SK-N-SH (cell line): ENCODE measurements at regions not wholly inside any gene's neighbourhood (a gene's known extent, or its start where the extent isn't known, plus 50 kb on each side); places are given as distances from the start of the nearest gene placed in this dataset.

Source experiments
- CTCF ChIA-PET: fragments of 300-600, 350-600 bp; formaldehyde crosslinking; extraction: SDS; loops from one replicate; lab custom pipeline; 2021; lab: Yijun Ruan, JAX
- POLR2A ChIA-PET: fragments of 350-600 bp; sonication (Branson Sonifier 250); formaldehyde crosslinking; extraction: SDS; loops from one replicate; lab custom pipeline; 2020; ENCODE audit warnings: antibody characterized with exemption, inconsistent platforms; lab: Yijun Ruan, JAX
- DNase-seq: peaks from one replicate; pipeline ENCODE4 v3.0.0; 2012
- H2AFZ ChIP-seq: fragments of 200-600 bp; sonication (generic); 2 replicates; pipeline ENCODE4 v1.8.1; 2016; ENCODE audit warnings: antibody characterized with exemption, mild to moderate bottlenecking, low read depth
- H3F3A ChIP-seq: fragments of 200-600 bp; sonication (generic); replicated peaks from 2 replicates; pipeline ENCODE3; 2016; ENCODE audit warnings: antibody characterized with exemption, mild to moderate bottlenecking; ENCODE audit not compliant: insufficient read depth
- H3K27ac ChIP-seq, 2 experiments: fragments of 200-500 bp in 1 of 2; fragments of 200-600 bp in 1 of 2; sonication (Bioruptor generic) in 1 of 2; sonication (generic), shearing (Covaris generic) in 1 of 2; 2 replicates each; pipeline versions ENCODE4 v1.5.1 to v1.6.1; 2014 to 2016; ENCODE audit warnings: low read depth in 2 of 2, inconsistent platforms in 1 of 2, low read length in 1 of 2, mild to moderate bottlenecking in 1 of 2, mixed read lengths in 1 of 2
- H3K27me3 ChIP-seq: fragments of 200-600 bp; sonication (generic), shearing (Covaris generic); 2 replicates; pipeline ENCODE4 v1.6.1; 2016; ENCODE audit warnings: mixed run types; ENCODE audit not compliant: insufficient read depth
- H3K36me3 ChIP-seq, 2 experiments: fragments of 200-500 bp in 1 of 2; fragments of 200-600 bp in 1 of 2; sonication (Bioruptor generic) in 1 of 2; sonication (generic) in 1 of 2; replicated peaks in 1 of 2; 2 replicates each; pipeline versions ENCODE3 to v1.5.1; 2014 to 2016; ENCODE audit warnings: low read length in 1 of 2, mild to moderate bottlenecking in 1 of 2; ENCODE audit not compliant: insufficient read depth in 2 of 2, control insufficient read depth in 1 of 2
- H3K4me1 ChIP-seq, 2 experiments: fragments of 200-500 bp in 1 of 2; fragments of 200-600 bp in 1 of 2; sonication (Bioruptor generic) in 1 of 2; sonication (generic), shearing (Covaris generic) in 1 of 2; 2 replicates each; pipeline versions ENCODE4 v1.5.1 to v1.6.1; 2014 to 2016; ENCODE audit warnings: low read depth in 1 of 2, low read length in 1 of 2, mixed run types in 1 of 2; ENCODE audit not compliant: insufficient read depth in 2 of 2, control insufficient read depth in 1 of 2
- H3K4me2 ChIP-seq: fragments of 200-600 bp; sonication (generic), shearing (Covaris generic); 2 replicates; pipeline ENCODE4 v1.6.1; 2017; ENCODE audit warnings: mixed run types
- H3K4me3 ChIP-seq, 2 experiments: fragments of 200-500 bp in 1 of 2; fragments of 200-600 bp in 1 of 2; sonication (Bioruptor generic) in 1 of 2; sonication (generic), shearing (Covaris generic) in 1 of 2; 2 replicates each; pipeline versions ENCODE4 v1.5.1 to v1.8.1; 2014 to 2016; ENCODE audit warnings: low read depth in 2 of 2, inconsistent platforms in 1 of 2, low read length in 1 of 2, mild to moderate bottlenecking in 1 of 2, mixed read lengths in 1 of 2, moderate library complexity in 1 of 2
- H3K79me2 ChIP-seq: fragments of 200-600 bp; sonication (generic); 2 replicates; pipeline ENCODE4 v1.8.1; 2017; ENCODE audit warnings: mild to moderate bottlenecking; ENCODE audit not compliant: insufficient read depth
- H3K9ac ChIP-seq: fragments of 200-600 bp; sonication (generic); 2 replicates; pipeline ENCODE4 v1.6.1; 2017; ENCODE audit warnings: mixed run types
- H3K9me2 ChIP-seq: fragments of 200-600 bp; sonication (generic); 2 replicates; pipeline ENCODE4 v1.6.1; 2017; ENCODE audit warnings: mixed run types
- H3K9me3 ChIP-seq: fragments of 200-600 bp; sonication (generic); 2 replicates; pipeline ENCODE4 v1.6.1; 2017; ENCODE audit warnings: mixed run types, mild to moderate bottlenecking, moderate library complexity
- H4K20me1 ChIP-seq: fragments of 200-600 bp; sonication (generic); 2 replicates; pipeline ENCODE4 v1.6.1; 2017; ENCODE audit warnings: mild to moderate bottlenecking, mixed run types; ENCODE audit not compliant: insufficient read depth
- CHD2 ChIP-seq: fragments of 150-350 bp; IDR thresholded peaks from 2 replicates; pipeline ENCODE4 v1.6.1; 2018; ENCODE audit warnings: low read length; ENCODE audit not compliant: partially characterized antibody
- EZH2phosphoT487 ChIP-seq: fragments of 200-600 bp; sonication (generic); IDR thresholded peaks from 2 replicates; pipeline ENCODE4 v1.6.1; 2017; ENCODE audit warnings: low read depth, mixed run types, mild to moderate bottlenecking, antibody characterized with exemption, moderate library complexity, borderline replicate concordance
- FOXJ3 ChIP-seq: sonication (generic); formaldehyde crosslinking; IDR thresholded peaks from 2 replicates; pipeline ENCODE4 v1.5.1; 2020; ENCODE audit warnings: mild to moderate bottlenecking, missing genetic modification reagents
- FOXM1 ChIP-seq: IDR thresholded peaks from 2 replicates; pipeline ENCODE4 v1.4.0; 2012; ENCODE audit warnings: low read depth, mild to moderate bottlenecking
- GABPA ChIP-seq: IDR thresholded peaks from 2 replicates; pipeline ENCODE4 v1.4.0; 2012; ENCODE audit warnings: low read depth, mild to moderate bottlenecking
- IRF3 ChIP-seq: fragments of 150-350 bp; IDR thresholded peaks from 2 replicates; pipeline ENCODE4 v1.6.1; 2016; ENCODE audit warnings: mild to moderate bottlenecking, low read depth, low read length
- JUND ChIP-seq: IDR thresholded peaks from 2 replicates; pipeline ENCODE4 v1.4.0; 2012
- MEF2A ChIP-seq: IDR thresholded peaks from 2 replicates; pipeline ENCODE4 v1.4.0; 2012; ENCODE audit warnings: low read depth, borderline replicate concordance
- MXI1 ChIP-seq: IDR thresholded peaks from 2 replicates; pipeline ENCODE4 v1.6.1; 2012; ENCODE audit warnings: mild to moderate bottlenecking, low read depth, low read length, improper control_type of control experiment
- NFIC ChIP-seq: IDR thresholded peaks from 2 replicates; pipeline ENCODE4 v1.4.0; 2012; ENCODE audit warnings: borderline replicate concordance
- NRF1 ChIP-seq: IDR thresholded peaks from 2 replicates; pipeline ENCODE4 v1.6.1; 2012; ENCODE audit warnings: low read depth, mild to moderate bottlenecking, low read length
- RAD21 ChIP-seq: IDR thresholded peaks from 2 replicates; pipeline ENCODE4 v1.6.1; 2012; ENCODE audit warnings: mild to moderate bottlenecking, low read length
- RCOR1 ChIP-seq: fragments of 150-350 bp; IDR thresholded peaks from 2 replicates; pipeline ENCODE4 v1.6.1; 2017; ENCODE audit warnings: antibody characterized with exemption, low read length
- REST ChIP-seq: IDR thresholded peaks from 2 replicates; pipeline ENCODE4 v1.6.1; 2012; ENCODE audit warnings: mild to moderate bottlenecking, low read depth, low read length, moderate library complexity
- RXRA ChIP-seq: IDR thresholded peaks from 2 replicates; pipeline ENCODE4 v1.4.0; 2012; ENCODE audit warnings: low read depth, mild to moderate bottlenecking, borderline replicate concordance
- SIN3A ChIP-seq: IDR thresholded peaks from 2 replicates; pipeline ENCODE4 v1.6.1; 2012; ENCODE audit warnings: low read depth, mild to moderate bottlenecking, low read length, moderate library complexity, borderline replicate concordance
- TCF12 ChIP-seq: IDR thresholded peaks from 2 replicates; pipeline ENCODE4 v1.4.0; 2012
- TEAD4 ChIP-seq: IDR thresholded peaks from 2 replicates; pipeline ENCODE4 v1.4.0; 2012; ENCODE audit warnings: mild to moderate bottlenecking, borderline replicate concordance; ENCODE audit not compliant: insufficient read depth
- USF1 ChIP-seq: IDR thresholded peaks from 2 replicates; pipeline ENCODE4 v1.4.0; 2012; ENCODE audit warnings: low read depth, borderline replicate concordance
- YY1 ChIP-seq: IDR thresholded peaks from 2 replicates; pipeline ENCODE4 v1.4.0; 2012; ENCODE audit warnings: low read depth, mild to moderate bottlenecking
- WGBS: methylation state at CpG from one replicate; pipeline ENCODE4 v1.1.6; 2017; ENCODE audit warnings: low lambda C conversion rate; 5-methylcytosine and 5-hydroxymethylcytosine counted together

GRCh38 chr2:54048117-54048785 is 67.2 kb upstream of the ACYP2 start (continued):
- no peak for TF ChIP-seq RCOR1
- TF ChIP-seq MXI1 = no peak
- no peak for TF ChIP-seq TCF12
- no peak for TF ChIP-seq RXRA

- no peaks in the 10 kb centered on the region for H3K9me2 ChIP-seq
- no peak for DNase-seq
- H3K27me3 ChIP-seq = no peaks in the 10 kb centered on the region
- POLR2A ChIA-PET = no interaction called here
- H4K20me1 ChIP-seq = no peaks in the 10 kb centered on the region
- CTCF ChIA-PET = no interaction called here
- H3K27ac ChIP-seq = no peak overlapping the region
- H3K4me1 ChIP-seq = no peaks in the 10 kb centered on the region
- 69% methylated on average over 3 of the region's 3 CpGs for WGBS
- TF ChIP-seq MEF2A (no peak), EZH2phosphoT487 (no peak), CHD2 (no peak), NFIC (no peak), USF1 (no peak), SIN3A (no peak), GABPA (no peak), RCOR1 (no peak), YY1 (no peak), FOXM1 (no peak), MXI1 (no peak), FOXJ3 (CRISPR knock-in tag) (no peak), RAD21 (no peak), RXRA (no peak), IRF3 (no peak), REST (no peak), TEAD4 (no peak), JUND (no peak), NRF1 (no peak), TCF12 (no peak)
- no peak overlapping the region for H3K4me2 ChIP-seq
- H3K9me3 ChIP-seq = no peaks in the 10 kb centered on the region
- no peak overlapping the region for H3K4me3 ChIP-seq
- no peak overlapping the region for H3K9ac ChIP-seq
- H3F3A ChIP-seq = no peaks in the 10 kb centered on the region
- no peak overlapping the region for H2AFZ ChIP-seq
- H3K36me3 ChIP-seq = no peaks in the 10 kb centered on the region
- no peaks in the 10 kb centered on the region for H3K79me2 ChIP-seq
Observed at GRCh38 chr2:54047658-54048057, 67.8 kb upstream of the ACYP2 start.
